GM21381 (cell line): ENCODE measurements at regions not wholly inside any gene's neighbourhood (a gene's known extent, or its start where the extent isn't known, plus 50 kb on each side); places are given as distances from the start of the nearest gene placed in this dataset.

ENCODE experiments used
- ATAC-seq: cut with Tn5 transposase; IDR thresholded peaks from one replicate; pipeline ENCODE4 v1.9.1; 2021; ENCODE audit warnings: mild to moderate bottlenecking, moderate library complexity; ENCODE audit not compliant: unreplicated experiment

DNA sequence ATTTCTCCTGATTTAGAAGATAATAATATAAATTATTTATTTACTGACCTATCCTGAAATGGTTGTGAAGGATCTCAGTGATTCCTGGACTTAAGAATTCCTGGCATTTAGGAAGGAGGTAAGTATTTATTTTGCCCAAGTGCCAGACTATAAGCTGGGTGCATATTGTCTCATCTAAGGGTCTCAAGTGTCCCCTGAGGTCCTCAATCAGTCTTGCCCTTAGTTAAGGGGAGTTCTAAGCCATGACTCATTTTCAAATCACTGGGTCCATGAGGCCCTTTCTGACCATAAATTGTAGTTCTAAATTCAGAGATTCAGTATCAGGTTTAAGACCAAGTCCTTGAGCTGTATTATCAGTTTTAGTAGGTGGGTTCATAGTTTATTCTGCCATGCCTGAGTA, 251.6 kb upstream of the MEOX2 start:
- no peak for ATAC-seq

GRCh38 chr7:15937571-15937970, 251.1 kb upstream of the MEOX2 start:
- ATAC-seq: no peak

GRCh38 chr7:15936991-15937390, 250.5 kb upstream of the MEOX2 start:
- no peak for ATAC-seq

DNA sequence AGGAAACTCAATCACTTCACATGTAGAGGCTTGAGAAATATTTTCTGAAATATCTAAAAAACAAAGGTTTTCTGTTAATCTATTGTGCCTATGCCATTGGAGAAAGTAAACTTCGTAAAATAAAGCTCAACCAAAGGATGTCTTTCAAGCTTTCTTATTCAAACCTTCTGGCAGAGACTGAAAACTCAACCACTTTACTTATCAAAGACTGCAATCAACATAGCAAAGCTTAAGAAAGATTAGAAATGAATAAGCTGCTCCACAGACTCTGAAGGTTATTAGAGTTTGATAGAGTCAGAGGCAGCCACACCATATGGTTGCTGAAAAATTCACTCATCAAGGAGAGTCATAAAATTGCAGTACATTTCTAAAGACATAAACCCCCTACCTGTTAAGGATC, 245.8 kb upstream of the MEOX2 start:
- no peak for ATAC-seq

DNA sequence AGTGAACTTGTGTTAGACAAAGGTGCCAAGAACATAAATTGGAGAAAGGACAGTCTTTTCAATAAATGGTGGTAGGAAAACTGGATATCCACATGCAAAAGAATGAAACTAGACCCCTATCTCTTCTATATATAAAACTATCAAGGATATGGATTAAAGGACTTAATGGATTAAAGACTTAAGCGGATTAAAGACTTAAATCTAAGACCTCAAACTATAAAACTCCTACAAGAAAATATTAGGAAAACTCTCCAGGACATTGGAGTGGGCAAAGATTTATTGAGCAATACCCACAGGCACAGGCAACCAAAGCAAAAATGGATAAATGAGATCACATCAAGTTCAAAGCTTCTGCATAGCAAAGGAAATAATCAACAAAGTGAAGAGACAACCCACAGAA, 242.9 kb upstream of the MEOX2 start:
- ATAC-seq: no peak

DNA sequence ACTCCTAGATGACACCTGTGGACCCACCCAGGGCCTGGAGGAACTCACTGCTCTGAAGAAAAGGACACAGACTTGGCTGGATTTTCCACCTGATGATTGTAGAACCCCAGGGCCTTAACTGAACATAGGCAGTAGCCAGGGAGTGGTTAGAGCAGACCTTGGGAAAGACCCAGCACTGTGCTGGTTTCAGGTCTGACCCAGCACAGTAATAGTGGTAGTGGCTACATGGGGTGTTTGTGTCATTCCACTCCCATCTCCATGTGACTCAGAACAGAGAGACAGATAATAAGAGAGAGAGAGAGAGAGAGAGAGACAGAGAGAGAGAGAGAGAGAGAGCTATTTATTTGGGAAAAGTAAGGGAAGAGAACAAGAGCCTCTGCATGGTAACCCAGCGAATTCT, 239.1 kb upstream of the MEOX2 start:
- no peak for ATAC-seq

DNA sequence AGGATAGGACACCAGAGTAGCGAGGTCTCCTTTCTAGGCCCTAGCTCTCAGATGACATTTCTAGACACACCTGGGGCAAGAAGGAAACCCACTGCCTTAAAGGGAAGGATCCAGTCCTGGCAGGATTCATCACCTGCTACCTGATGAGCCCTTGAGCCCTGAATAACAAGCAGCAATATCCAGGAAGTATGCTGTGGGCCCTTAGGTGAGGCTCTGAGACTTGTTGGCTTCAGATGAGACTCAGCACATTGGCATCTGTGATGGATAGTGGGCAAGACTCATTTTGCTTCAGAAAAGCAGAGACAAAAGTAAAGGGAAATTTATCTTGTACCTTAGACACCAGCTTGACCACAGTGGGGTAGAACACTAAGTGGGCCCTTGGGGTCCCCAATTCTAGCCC, 238.4 kb upstream of the MEOX2 start:
- no peak for ATAC-seq

DNA sequence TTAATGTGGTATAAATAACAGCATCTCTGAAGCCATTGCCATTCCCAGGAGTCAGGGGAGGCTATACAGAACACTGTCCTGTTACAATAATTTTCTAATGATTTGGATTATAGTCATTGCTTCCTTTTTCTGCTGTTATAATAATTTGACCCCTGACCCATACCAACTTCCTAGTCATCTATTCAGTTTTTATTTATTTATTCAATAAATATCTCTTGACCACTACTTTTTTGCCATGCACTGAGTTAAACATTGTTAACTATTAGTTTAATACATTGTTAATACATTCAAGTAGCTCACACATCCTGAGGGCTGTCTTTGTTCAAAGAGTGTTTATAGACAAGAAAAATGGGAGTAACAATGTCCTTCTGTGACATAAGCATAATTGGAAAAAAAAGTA, 235.5 kb upstream of the MEOX2 start:
- ATAC-seq: no peak

GRCh38 chr7:15921576-15921975, 235.1 kb upstream of the MEOX2 start:
- no peak for ATAC-seq

DNA sequence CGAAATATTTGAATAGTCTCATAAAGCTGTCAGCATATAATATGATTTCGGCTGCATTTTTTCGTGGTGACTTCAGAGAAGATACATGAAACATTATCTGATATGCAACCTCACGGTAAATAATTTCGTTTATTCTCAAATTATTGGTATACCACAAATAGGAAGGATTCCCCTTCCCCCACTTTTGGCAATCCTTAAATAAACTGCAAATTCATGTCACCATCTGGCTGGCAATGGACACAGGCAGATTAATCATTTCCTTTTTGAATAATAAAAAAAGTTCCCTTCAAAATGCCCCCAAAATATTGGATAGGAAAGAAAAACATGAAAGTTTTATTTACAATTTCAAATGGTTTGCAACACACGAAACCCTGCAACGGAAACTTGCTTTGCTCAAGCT, 234.5 kb upstream of the MEOX2 start:
- no peak for ATAC-seq

DNA sequence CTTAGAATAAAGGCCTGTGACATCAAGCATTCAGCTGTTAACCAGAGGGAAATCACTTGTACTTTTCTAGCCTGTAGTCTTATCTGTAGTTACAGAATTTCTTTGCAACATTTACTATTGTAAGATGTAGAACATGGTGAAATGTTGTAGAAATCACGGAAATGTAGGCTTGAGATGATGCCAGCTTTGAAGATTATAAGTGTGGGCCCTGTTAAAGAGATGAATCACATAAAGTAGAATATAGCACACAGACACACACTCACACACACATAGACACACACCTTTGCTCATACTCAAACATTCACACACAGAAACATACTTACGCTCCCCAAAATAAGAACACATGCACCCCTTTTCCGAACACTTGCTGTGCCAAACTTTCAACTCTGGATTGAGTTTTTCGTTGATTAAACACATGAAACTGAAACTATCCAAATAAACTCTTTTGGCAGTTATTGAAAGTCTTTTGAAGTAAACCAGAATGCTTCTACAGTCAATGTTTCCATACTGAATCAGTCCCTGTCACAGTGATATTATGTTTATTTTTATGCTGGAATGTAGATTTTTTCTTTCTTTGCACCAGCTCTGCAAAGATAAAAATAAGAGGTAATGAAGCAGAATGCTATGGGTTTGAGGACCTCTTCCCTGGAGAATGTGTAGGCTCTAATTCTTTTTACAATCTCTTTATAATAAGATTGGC, 230.3 kb upstream of the MEOX2 start:
- ATAC-seq: no peak

GRCh38 chr7:15915686-15916293, 229.3 kb upstream of the MEOX2 start:
- no peak for ATAC-seq

DNA sequence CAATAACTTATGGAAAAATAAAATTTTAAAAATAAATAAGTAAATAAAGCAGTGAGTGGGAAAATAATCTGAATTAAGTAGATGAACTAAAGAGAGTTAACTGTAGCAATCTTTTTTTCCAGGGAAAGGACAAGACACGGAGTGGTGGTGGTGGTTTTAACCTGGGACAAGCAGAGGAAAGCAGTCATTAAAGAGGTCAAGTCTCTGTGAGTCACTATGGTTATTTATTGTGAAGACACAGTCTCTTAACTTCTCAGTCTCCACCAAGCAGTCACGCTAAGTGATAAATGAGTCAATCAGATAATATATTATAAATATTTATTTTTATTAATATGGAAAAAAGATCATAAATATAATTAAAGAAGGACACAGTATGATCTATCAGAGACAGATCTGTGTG, 228.1 kb upstream of the MEOX2 start:
- ATAC-seq: no peak

- no peak for ATAC-seq
Observed at GRCh38 chr7:15906436-15906835, 220.0 kb upstream of the MEOX2 start.

GRCh38 chr7:15905251-15906040, 219.0 kb upstream of the MEOX2 start:
- ATAC-seq: no peak

DNA sequence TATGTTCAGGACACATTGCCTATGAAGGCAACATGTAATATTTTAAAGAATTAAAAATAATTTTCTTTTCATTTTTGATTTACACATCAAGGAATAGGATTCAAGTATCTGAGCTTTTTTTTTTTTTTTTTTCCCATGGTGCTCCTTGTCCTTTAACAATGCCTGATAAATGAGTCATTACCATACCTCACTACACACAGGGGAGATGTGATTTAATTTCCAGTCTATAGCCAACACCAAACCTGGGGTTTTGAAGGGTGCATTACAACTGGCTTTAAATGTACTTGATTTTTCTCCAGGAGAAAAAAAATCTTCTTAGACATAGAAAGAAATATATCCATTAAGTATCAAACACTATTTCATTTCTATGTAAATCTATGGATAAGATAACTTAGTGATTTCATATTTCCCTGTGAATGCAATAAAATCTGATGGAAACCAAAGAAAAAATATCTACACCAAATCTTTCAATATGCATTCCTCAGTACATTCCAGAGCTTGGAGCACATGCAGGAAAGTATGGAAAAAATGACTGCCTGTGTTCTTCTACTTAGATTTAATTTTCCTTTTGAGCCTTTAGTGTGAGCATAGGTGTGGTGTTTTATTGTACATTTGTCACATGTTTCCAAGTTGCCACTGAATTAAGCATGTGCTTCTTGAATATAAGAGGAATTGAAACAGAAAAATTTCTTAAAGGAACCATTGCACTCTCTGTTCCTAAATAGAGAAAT, 204.8 kb upstream of the MEOX2 start:
- ATAC-seq: no peak

DNA sequence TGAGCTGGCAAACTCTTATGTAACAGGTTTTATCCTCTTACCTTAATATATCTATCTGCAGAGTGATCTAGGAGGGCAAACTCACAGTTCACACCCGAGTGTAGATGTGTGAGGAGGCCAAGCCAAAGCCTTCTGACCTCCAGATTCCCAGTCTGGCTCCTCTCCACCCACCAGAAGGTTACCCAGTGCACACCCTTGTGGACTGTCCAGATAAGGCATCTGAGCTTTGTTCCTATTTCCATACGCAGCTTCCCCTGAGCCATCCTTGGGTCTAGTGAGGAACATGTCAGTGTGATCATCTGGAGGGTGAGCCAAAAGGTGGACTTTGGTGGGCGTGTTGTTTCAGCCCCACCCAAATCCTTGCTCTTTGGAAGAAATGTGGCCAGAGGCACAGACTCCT, 203.0 kb upstream of the MEOX2 start:
- ATAC-seq: no peak

DNA sequence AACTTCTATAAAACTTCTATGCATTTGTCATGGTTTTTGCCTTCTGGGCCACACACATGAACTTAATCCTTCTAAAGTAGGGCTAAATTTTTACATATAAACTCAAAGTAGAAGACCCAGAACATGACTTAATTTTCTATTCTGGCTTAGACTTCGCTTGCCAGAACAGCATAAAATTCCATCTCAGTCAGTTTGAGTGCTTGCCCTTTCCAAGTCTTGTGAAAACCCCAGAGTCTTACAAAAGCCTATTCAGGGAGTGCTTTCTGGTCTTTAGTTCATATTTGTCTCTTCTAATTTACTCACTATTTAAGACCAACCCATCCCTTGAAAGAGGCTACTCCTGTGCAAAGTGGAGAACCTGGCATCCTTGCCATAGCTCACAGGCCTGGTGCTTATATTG, 201.6 kb upstream of the MEOX2 start:
- ATAC-seq: no peak

DNA sequence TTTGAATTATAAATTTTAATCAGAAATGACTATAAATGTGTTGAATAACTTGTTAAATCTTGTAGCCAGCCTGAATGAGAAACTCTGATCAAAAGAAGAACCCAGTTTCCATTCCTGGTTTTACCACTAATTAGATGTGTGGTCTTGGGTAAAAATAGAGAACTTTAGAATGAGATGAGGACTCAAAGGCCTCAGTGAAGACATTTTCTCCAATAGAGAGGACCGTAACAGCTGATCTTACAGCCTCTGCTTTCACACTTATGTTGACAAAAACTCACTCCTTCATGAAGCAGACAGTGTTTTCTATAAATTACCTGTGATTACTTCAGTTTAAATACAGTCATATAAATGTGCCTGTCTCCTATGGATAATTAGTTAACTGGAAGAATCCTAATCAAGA, 200.1 kb upstream of the MEOX2 start:
- ATAC-seq: no peak

GRCh38 chr7:15885678-15886077, 199.2 kb upstream of the MEOX2 start:
- ATAC-seq: no peak

DNA sequence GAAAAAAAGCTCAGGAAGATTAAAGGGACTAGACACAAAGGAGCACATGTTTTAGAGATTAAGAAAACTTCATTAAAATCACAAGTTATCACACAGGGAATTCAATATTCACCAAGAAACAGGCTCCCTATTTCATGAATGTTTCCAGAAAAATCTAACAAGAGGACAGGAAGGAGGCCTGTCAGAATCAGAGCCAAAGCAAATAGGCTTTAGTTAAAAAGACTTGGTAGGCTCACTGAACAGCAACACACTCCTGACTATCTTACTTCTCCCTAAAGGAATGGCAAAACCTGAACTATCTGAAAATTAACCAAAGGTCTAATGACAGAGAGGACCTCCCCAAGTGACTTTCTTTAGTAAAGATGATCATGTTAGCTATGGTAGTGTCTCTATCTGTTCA, 188.3 kb upstream of the MEOX2 start:
- ATAC-seq: no peak

DNA sequence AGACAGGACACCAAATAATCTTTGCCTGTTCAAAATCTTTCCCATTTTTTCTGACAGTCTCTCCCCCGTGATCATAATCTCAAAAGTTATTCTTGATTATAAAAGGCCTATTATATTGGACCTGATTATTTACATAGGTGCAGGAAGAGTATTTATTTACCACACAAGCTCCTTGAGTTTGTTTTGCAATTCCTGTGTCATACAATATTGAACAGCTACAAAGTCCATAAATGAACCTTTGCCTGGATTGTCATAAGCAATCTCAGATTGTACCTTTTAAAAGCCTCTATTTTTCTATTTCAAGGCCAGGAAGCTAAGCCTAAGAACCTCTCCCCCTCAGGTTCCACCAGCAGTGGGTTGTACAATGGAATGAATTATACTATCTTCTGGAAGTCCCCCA, 183.9 kb upstream of the MEOX2 start:
- ATAC-seq: no peak
